ENCODE measurements at regions not wholly inside any gene's neighbourhood (a gene's known extent, or its start where the extent isn't known, plus 50 kb on each side); places are given as distances from the start of the nearest gene placed in this dataset.

DNA sequence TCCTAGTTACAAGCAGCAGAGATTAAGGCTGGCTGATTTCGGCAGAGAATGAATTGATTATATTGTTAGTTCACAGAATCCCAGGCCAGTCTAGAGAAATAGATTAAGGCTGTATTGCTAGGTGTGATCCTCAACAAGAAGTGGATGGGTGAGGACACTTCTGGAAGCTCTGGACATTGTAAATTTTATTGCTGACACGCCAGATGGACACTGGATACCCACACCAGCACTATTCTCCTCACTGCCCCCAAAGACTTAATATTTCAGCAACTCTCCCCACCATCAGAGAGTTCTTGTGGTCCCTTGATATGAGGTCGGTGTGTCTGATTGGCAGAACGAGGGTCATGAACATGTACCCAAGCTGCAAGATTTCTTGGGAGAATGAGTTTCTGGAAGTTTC lies 171.6 kb upstream of the EGFLAM start:
- TF ChIP-seq POLR2A (IDR thresholded peaks at IDR 0.05; ENCODE audit: low read depth, low read length): no peak
- TF ChIP-seq, protein P1, sequence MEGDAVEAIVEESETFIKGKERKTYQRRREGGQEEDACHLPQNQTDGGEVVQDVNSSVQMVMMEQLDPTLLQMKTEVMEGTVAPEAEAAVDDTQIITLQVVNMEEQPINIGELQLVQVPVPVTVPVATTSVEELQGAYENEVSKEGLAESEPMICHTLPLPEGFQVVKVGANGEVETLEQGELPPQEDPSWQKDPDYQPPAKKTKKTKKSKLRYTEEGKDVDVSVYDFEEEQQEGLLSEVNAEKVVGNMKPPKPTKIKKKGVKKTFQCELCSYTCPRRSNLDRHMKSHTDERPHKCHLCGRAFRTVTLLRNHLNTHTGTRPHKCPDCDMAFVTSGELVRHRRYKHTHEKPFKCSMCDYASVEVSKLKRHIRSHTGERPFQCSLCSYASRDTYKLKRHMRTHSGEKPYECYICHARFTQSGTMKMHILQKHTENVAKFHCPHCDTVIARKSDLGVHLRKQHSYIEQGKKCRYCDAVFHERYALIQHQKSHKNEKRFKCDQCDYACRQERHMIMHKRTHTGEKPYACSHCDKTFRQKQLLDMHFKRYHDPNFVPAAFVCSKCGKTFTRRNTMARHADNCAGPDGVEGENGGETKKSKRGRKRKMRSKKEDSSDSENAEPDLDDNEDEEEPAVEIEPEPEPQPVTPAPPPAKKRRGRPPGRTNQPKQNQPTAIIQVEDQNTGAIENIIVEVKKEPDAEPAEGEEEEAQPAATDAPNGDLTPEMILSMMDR (conservative IDR thresholded peaks at IDR 0.05; ENCODE audit: low read depth, low read length): no peak
